Natural killer cell (primary cell): ENCODE measurements at regions not wholly inside any gene's neighbourhood (a gene's known extent, or its start where the extent isn't known, plus 50 kb on each side); places are given as distances from the start of the nearest gene placed in this dataset.

Source experiments
- ATAC-seq, 3 donors: fragments of 150-1000 bp in 2 of 3; fragments of 200-7000 bp in 1 of 3; cut with Tn5 transposase; 1 replicate in 1 of 3; 2 replicates in 2 of 3; pipeline ENCODE4 v1.10.0; 2021; ENCODE audit warnings: mild to moderate bottlenecking in 2 of 3, moderate library complexity in 2 of 3
- DNase-seq, 2 donors: peaks; one replicate each; pipeline versions ENCODE4 v3.0.0 to v3.0.0-alpha.2; 2013 to 2021; ENCODE audit warnings: mixed read lengths in 1 of 2
- H3K27ac ChIP-seq: one replicate; pipeline ENCODE4 v1.5.1; 2013; ENCODE audit warnings: mild to moderate bottlenecking, low read length
- H3K27me3 ChIP-seq: one replicate; pipeline ENCODE4 v1.6.1; 2013; ENCODE audit warnings: low read length; ENCODE audit not compliant: control insufficient read depth, insufficient read depth
- H3K36me3 ChIP-seq: one replicate; pipeline ENCODE4 v1.6.1; 2013; ENCODE audit warnings: low read length; ENCODE audit not compliant: control insufficient read depth, insufficient read depth
- H3K4me1 ChIP-seq: one replicate; pipeline ENCODE4 v1.6.1; 2013; ENCODE audit warnings: low read length; ENCODE audit not compliant: control insufficient read depth, insufficient read depth
- H3K4me3 ChIP-seq: one replicate; pipeline ENCODE4 v1.5.1; 2013; ENCODE audit warnings: low read length
- H3K9me3 ChIP-seq: one replicate; pipeline ENCODE4 v1.6.1; 2013; ENCODE audit warnings: low read length; ENCODE audit not compliant: control insufficient read depth, insufficient read depth
- H3K27ac Mint-ChIP-seq, 2 donors: one replicate each; pipeline ENCODE4 v1.8.0; 2022; ENCODE audit warnings: mild to moderate bottlenecking in 2 of 2, mixed read lengths in 2 of 2, moderate library complexity in 1 of 2
- H3K27me3 Mint-ChIP-seq, 2 donors: one replicate each; pipeline ENCODE4 v1.8.0; 2022; ENCODE audit warnings: low read depth in 2 of 2, mixed read lengths in 2 of 2
- H3K36me3 Mint-ChIP-seq: one replicate; pipeline ENCODE4 v1.8.0; 2022; ENCODE audit warnings: mixed read lengths
- H3K4me1 Mint-ChIP-seq, 2 donors: one replicate each; pipeline ENCODE4 v1.8.0; 2022; ENCODE audit warnings: mixed read lengths in 2 of 2
- H3K4me3 Mint-ChIP-seq: one replicate; pipeline ENCODE4 v1.8.0; 2022; ENCODE audit warnings: mild to moderate bottlenecking, moderate library complexity, mixed read lengths
- H3K9me3 Mint-ChIP-seq, 2 donors: one replicate each; pipeline ENCODE4 v1.8.0; 2022; ENCODE audit warnings: mixed read lengths in 2 of 2
- whole genome bisulfite sequencing: methylation state at CpG from one replicate; pipeline ENCODE4 v1.1.7; 2013; ENCODE audit warnings: missing lambda C conversion rate; ENCODE audit not compliant: insufficient coverage; 5-methylcytosine and 5-hydroxymethylcytosine counted together
- intact Hi-C: fragments of 100-400 bp; cut with micrococcal nuclease; formaldehyde crosslinking; loops from one replicate; pipeline ENCODE4 v1.14.2; 2022
- TF ChIP-seq, protein P1 (sequence below): fragments of 200-600 bp; IDR thresholded peaks from one replicate; pipeline ENCODE4 v1.8.0; 2022; ENCODE audit warnings: antibody characterized with exemption

DNA sequence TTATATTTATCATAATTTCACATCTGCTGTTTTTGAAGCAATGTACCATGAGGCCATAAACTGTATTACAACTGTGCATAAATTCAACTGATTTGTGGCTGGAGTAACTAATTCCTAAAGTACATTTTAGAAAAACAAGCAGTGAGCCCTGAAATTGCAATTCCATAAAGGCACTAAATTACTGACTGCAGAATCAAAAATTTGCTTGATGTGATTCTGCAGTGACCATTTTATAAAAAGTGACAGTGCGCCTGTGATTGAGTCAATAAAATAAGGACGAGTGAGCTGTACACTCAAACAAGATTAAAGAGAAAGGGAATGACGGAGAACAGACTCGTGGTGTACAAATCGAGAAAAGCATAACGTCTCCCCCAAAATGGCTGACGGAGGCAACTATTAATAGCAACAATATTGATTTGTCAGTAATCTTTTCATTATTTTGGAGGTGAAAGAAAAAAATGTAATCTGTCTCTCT is 121.4 kb upstream of the MEIS2 start:
- Mint-ChIP-seq H3K36me3 (no peaks in the 10 kb centered on the region), H3K27me3 (no peaks in the 10 kb centered on the region)

DNA sequence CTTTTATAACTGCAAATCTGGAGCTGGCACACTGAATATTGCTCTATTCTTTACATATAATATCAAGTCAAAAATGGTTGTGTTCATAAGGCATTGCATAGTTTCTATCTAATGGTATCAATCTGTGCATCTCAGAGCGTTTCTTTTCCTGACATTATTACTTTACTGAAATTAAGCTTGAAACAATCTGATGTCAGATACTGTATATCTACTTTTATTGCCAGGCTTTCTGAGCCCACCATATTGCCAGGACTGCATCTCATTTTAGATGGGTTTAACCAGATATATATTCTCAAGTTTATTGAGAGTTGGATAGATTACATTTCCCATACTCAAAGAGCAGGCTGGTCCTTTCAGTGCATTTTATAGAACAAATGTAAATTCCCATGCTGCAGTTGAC is 122.7 kb upstream of the MEIS2 start:
- 90% methylated on average over 1 of the region's 1 CpG for WGBS
- Mint-ChIP-seq H3K4me1 (no peaks in the 10 kb centered on the region), H3K9me3 (peaks cover 0 to 12% of the 10 kb centered on the region in 2 donors), H3K36me3 (no peaks in the 10 kb centered on the region), H3K27me3 (no peaks in the 10 kb centered on the region), H3K4me3 (no peak overlapping the region), H3K27ac (no peak overlapping the region)
- Histone ChIP-seq H3K9me3 (no peaks in the 10 kb centered on the region), H3K27ac (no peak overlapping the region), H3K4me3 (no peak overlapping the region), H3K4me1 (no peaks in the 10 kb centered on the region), H3K27me3 (no peaks in the 10 kb centered on the region), H3K36me3 (no peaks in the 10 kb centered on the region)
- no peak for ATAC-seq
- intact Hi-C loops: no loop called here
- TF ChIP-seq, protein P1, sequence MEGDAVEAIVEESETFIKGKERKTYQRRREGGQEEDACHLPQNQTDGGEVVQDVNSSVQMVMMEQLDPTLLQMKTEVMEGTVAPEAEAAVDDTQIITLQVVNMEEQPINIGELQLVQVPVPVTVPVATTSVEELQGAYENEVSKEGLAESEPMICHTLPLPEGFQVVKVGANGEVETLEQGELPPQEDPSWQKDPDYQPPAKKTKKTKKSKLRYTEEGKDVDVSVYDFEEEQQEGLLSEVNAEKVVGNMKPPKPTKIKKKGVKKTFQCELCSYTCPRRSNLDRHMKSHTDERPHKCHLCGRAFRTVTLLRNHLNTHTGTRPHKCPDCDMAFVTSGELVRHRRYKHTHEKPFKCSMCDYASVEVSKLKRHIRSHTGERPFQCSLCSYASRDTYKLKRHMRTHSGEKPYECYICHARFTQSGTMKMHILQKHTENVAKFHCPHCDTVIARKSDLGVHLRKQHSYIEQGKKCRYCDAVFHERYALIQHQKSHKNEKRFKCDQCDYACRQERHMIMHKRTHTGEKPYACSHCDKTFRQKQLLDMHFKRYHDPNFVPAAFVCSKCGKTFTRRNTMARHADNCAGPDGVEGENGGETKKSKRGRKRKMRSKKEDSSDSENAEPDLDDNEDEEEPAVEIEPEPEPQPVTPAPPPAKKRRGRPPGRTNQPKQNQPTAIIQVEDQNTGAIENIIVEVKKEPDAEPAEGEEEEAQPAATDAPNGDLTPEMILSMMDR: no peak
- no peak for DNase-seq

More for the DNA sequence above, 121.4 kb upstream of the MEIS2 start:
- Mint-ChIP-seq H3K4me1 (no peaks in the 10 kb centered on the region), H3K27ac (no peak overlapping the region), H3K4me3 (no peak overlapping the region), H3K9me3 (peaks cover 0 to 9% of the 10 kb centered on the region in 2 donors)
- Histone ChIP-seq H3K27ac (no peak overlapping the region), H3K36me3 (no peaks in the 10 kb centered on the region), H3K27me3 (no peaks in the 10 kb centered on the region), H3K4me3 (no peak overlapping the region), H3K4me1 (no peaks in the 10 kb centered on the region), H3K9me3 (no peaks in the 10 kb centered on the region)
- TF ChIP-seq, protein P1: no peak
- no peak for ATAC-seq
- DNase-seq: no peak
- WGBS: 91% methylated on average over 6 of the region's 7 CpGs
- intact Hi-C loops: no loop called here

DNA sequence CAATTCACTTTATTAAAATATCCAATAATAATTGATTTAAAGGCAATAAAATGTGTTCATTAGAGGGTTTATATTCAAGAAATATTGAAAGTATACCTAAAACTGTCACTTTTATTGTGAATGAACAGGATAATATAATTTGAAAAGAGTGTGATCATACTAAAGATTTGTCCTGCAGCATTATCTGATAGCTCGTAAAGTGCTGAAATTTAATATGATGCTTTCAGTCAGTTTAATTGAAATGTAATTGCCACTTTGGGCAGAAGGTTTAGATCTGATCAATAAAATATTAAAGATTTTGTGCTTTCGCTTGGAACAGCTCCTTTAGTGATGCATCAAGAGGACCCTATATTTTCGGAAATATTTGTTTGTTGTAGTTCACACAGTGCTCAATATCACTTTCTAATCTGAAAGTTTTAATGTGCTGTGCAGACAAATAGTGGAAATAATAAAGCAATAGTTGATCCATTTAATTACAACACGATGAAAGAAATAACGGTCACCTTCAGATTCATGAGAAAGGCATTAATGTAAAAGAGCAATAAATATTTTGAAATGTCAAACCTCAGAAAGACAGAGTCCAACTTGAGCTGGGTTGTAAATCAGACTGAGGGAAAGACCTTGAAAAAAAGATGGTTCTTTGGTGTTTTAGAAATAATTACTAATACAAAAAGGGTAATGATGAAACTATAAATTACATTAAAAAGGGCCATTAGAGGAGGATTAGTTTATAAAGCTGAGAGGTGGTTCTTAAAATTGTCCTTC is 129.7 kb upstream of the MEIS2 start:
- Histone ChIP-seq H3K4me1 (no peaks in the 10 kb centered on the region), H3K27me3 (no peaks in the 10 kb centered on the region), H3K36me3 (no peaks in the 10 kb centered on the region), H3K27ac (no peak overlapping the region), H3K4me3 (no peak overlapping the region), H3K9me3 (no peaks in the 10 kb centered on the region)
- 96% methylated on average over 5 of the region's 5 CpGs for WGBS
- TF ChIP-seq, protein P1: no peak
- Mint-ChIP-seq H3K36me3 (no peaks in the 10 kb centered on the region), H3K9me3 (peaks cover 12 to 16% of the 10 kb centered on the region in 2 donors), H3K27me3 (no peaks in the 10 kb centered on the region), H3K27ac (no peak overlapping the region), H3K4me3 (no peak overlapping the region), H3K4me1 (no peaks in the 10 kb centered on the region)
- ATAC-seq: no peak
- intact Hi-C loops: no loop called here
- DNase-seq: no peak

DNA sequence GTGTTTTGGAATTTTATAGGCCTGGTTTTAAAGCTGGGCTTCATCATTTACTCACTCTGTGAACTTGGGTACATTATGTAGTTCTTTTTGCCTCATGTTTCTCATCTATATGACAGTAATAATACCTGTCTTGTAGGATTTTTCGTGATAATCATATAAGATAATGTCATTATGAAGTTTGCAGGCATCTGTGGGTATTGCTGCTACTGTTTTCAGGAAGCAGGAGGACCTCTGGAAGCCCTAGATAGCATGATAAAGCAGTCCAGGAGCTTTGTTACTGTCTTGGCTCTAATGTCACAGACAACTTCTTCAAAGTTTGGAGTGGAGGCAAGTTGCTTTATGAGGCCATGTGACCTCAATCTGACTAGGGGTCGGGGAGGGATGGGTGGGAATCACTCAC is 145.0 kb upstream of the MEIS2 start:
- H3K4me1 ChIP-seq: no peaks in the 10 kb centered on the region
- DNase-seq: no peak
- no peaks in the 10 kb centered on the region for H3K27me3 ChIP-seq
- WGBS: 0% methylated on average over 2 of the region's 2 CpGs
- intact Hi-C loops: no loop called here
- Mint-ChIP-seq H3K4me1 (no peaks in the 10 kb centered on the region), H3K27me3 (no peaks in the 10 kb centered on the region), H3K27ac (no peak overlapping the region), H3K9me3 (peaks cover 6 to 9% of the 10 kb centered on the region in 2 donors), H3K4me3 (no peak overlapping the region), H3K36me3 (no peaks in the 10 kb centered on the region)
- TF ChIP-seq, protein P1: no peak
- no peak for ATAC-seq
- no peaks in the 10 kb centered on the region for H3K36me3 ChIP-seq
- no peaks in the 10 kb centered on the region for H3K9me3 ChIP-seq
- H3K4me3 ChIP-seq: no peak overlapping the region
- H3K27ac ChIP-seq: no peak overlapping the region
